Loucy (cell line): ENCODE measurements at regions not wholly inside any gene's neighbourhood (a gene's known extent, or its start where the extent isn't known, plus 50 kb on each side); places are given as distances from the start of the nearest gene placed in this dataset.

Experiments
- H2AFZ ChIP-seq: fragments of 200-600 bp; sonication (generic); 2 replicates; pipeline ENCODE4 v1.6.0; 2016; ENCODE audit warnings: antibody characterized with exemption, mild to moderate bottlenecking, low read length, moderate library complexity
- H3F3A ChIP-seq: fragments of 200-600 bp; 2 replicates; pipeline ENCODE4 v1.6.0; 2016; ENCODE audit warnings: antibody characterized with exemption, low read depth, mild to moderate bottlenecking
- H3K27me3 ChIP-seq: fragments of 200-600 bp; sonication (generic); 2 replicates; pipeline ENCODE4 v1.6.1; 2014; ENCODE audit warnings: low read length, mild to moderate bottlenecking; ENCODE audit not compliant: insufficient read depth, poor library complexity, severe bottlenecking
- H3K36me3 ChIP-seq: fragments of 200-600 bp; sonication (generic); 2 replicates; pipeline ENCODE4 v1.6.1; 2016; ENCODE audit warnings: low read length; ENCODE audit not compliant: insufficient read depth
- H3K4me1 ChIP-seq: fragments of 200-600 bp; sonication (generic); 2 replicates; pipeline ENCODE4 v1.5.1; 2014; ENCODE audit warnings: low read length, mild to moderate bottlenecking; ENCODE audit not compliant: insufficient read depth, poor library complexity, severe bottlenecking
- H3K4me2 ChIP-seq: fragments of 200-600 bp; sonication (generic); 2 replicates; pipeline ENCODE4 v1.6.0; 2014; ENCODE audit warnings: antibody characterized with exemption, low read length, low read depth, mild to moderate bottlenecking; ENCODE audit not compliant: poor library complexity, severe bottlenecking
- H3K4me3 ChIP-seq: fragments of 200-600 bp; sonication (generic); 2 replicates; pipeline ENCODE4 v1.5.1; 2014; ENCODE audit warnings: low read length, mild to moderate bottlenecking, mixed read lengths; ENCODE audit not compliant: poor library complexity, severe bottlenecking
- H3K79me2 ChIP-seq: fragments of 200-600 bp; sonication (generic); 2 replicates; pipeline ENCODE4 v1.6.1; 2014; ENCODE audit warnings: low read length; ENCODE audit not compliant: insufficient read depth
- H3K9ac ChIP-seq: fragments of 200-600 bp; sonication (generic); 2 replicates; pipeline ENCODE4 v1.6.0; 2014; ENCODE audit warnings: mild to moderate bottlenecking, low read depth, low read length, moderate library complexity; ENCODE audit not compliant: poor library complexity, severe bottlenecking
- H3K9me2 ChIP-seq: fragments of 200-600 bp; sonication (generic); replicated peaks from 2 replicates; pipeline ENCODE4 v1.6.1; 2016; ENCODE audit warnings: low read depth, low read length, mixed read lengths
- H3K9me3 ChIP-seq: fragments of 200-600 bp; sonication (generic); 2 replicates; pipeline ENCODE4 v1.6.1; 2014; ENCODE audit warnings: mild to moderate bottlenecking, antibody characterized with exemption, low read length, low read depth; ENCODE audit not compliant: insufficient read depth
- H4K20me1 ChIP-seq: fragments of 200-600 bp; sonication (generic); 2 replicates; pipeline ENCODE4 v1.6.0; 2014; ENCODE audit warnings: antibody characterized with exemption, low read length, mild to moderate bottlenecking; ENCODE audit not compliant: insufficient read depth, poor library complexity, severe bottlenecking
- CTCF ChIP-seq: fragments of 200-600 bp; sonication (generic); conservative IDR thresholded peaks from 2 replicates; pipeline ENCODE4 v1.5.1; 2014; ENCODE audit warnings: mild to moderate bottlenecking, antibody characterized with exemption, low read length
- EZH2phosphoT487 ChIP-seq: fragments of 200-600 bp; IDR thresholded peaks from 2 replicates; pipeline ENCODE4 v1.6.1; 2018; ENCODE audit warnings: antibody characterized with exemption, mild to moderate bottlenecking, moderate library complexity, borderline replicate concordance

GRCh38 chr5:96143450-96143849 lies 181.8 kb upstream of the ELL2 start:
- no peak overlapping the region for H3K4me3 ChIP-seq
- no peak for TF ChIP-seq EZH2phosphoT487
- TF ChIP-seq CTCF: no peak
- no peaks in the 10 kb centered on the region for H3K36me3 ChIP-seq
- no peaks in the 10 kb centered on the region for H3K79me2 ChIP-seq
- no peaks in the 10 kb centered on the region for H3K9me3 ChIP-seq
- H3K4me2 ChIP-seq: no peak overlapping the region
- H3F3A ChIP-seq: no peaks in the 10 kb centered on the region
- no peaks in the 10 kb centered on the region for H3K4me1 ChIP-seq
- no peaks in the 10 kb centered on the region for H3K9me2 ChIP-seq
- no peaks in the 10 kb centered on the region for H4K20me1 ChIP-seq
- H2AFZ ChIP-seq: no peak overlapping the region
- H3K9ac ChIP-seq: no peak overlapping the region
- H3K27me3 ChIP-seq: no peaks in the 10 kb centered on the region

- no peaks in the 10 kb centered on the region for H3K9me3 ChIP-seq
- no peaks in the 10 kb centered on the region for H3F3A ChIP-seq
- no peak overlapping the region for H3K4me3 ChIP-seq
- H4K20me1 ChIP-seq: no peaks in the 10 kb centered on the region
- no peak overlapping the region for H3K4me2 ChIP-seq
- H3K4me1 ChIP-seq: no peaks in the 10 kb centered on the region
- no peaks in the 10 kb centered on the region for H3K27me3 ChIP-seq
- no peak overlapping the region for H2AFZ ChIP-seq
- H3K79me2 ChIP-seq: no peaks in the 10 kb centered on the region
- TF ChIP-seq CTCF (no peak), EZH2phosphoT487 (no peak)
- H3K9ac ChIP-seq: no peak overlapping the region
- H3K36me3 ChIP-seq: no peaks in the 10 kb centered on the region
- no peaks in the 10 kb centered on the region for H3K9me2 ChIP-seq
Observed at GRCh38 chr5:96142786-96143434, 181.3 kb upstream of the ELL2 start.

- H3K36me3 ChIP-seq: no peaks in the 10 kb centered on the region
- no peaks in the 10 kb centered on the region for H3F3A ChIP-seq
- H3K4me3 ChIP-seq: no peak overlapping the region
- no peak overlapping the region for H2AFZ ChIP-seq
- H3K9ac ChIP-seq: no peak overlapping the region
- H3K4me1 ChIP-seq: no peaks in the 10 kb centered on the region
- no peaks in the 10 kb centered on the region for H4K20me1 ChIP-seq
- no peak overlapping the region for H3K4me2 ChIP-seq
- H3K79me2 ChIP-seq: no peaks in the 10 kb centered on the region
- H3K27me3 ChIP-seq: no peaks in the 10 kb centered on the region
- no peaks in the 10 kb centered on the region for H3K9me3 ChIP-seq
- TF ChIP-seq EZH2phosphoT487 (no peak), CTCF (no peak)
- no peaks in the 10 kb centered on the region for H3K9me2 ChIP-seq
Observed at GRCh38 chr5:96142184-96142781, 180.6 kb upstream of the ELL2 start.
